H1 (cell line): ENCODE measurements at regions not wholly inside any gene's neighbourhood (a gene's known extent, or its start where the extent isn't known, plus 50 kb on each side); places are given as distances from the start of the nearest gene placed in this dataset.
A peak's percentile ranks its signal among the peaks of the same experiment; 100 is the strongest.

ENCODE experiments used
- EGR1 ChIP-seq: IDR thresholded peaks from 2 replicates; pipeline ENCODE4 v1.6.1; 2011; ENCODE audit warnings: low read depth, low read length, borderline replicate concordance
- RAD21 ChIP-seq, 2 experiments: IDR thresholded peaks in 1 of 2; conservative IDR thresholded peaks in 1 of 2; 2 replicates each; pipeline ENCODE4 v1.6.1; 2011; ENCODE audit warnings: low read depth in 2 of 2, low read length in 2 of 2, improper control_type of control experiment in 1 of 2, inconsistent platforms in 1 of 2, mild to moderate bottlenecking in 1 of 2, moderate library complexity in 1 of 2

- TF ChIP-seq RAD21 (IDR thresholded peaks at IDR 0.05 in 1 of 2, conservative IDR thresholded peaks at IDR 0.05 in 1 of 2; ENCODE audit: low read depth in 2 of 2, low read length in 2 of 2) (peak in 1 of 2 experiments; percentile 20; a peak in 2 of 4 replicates), EGR1 (no peak)
- TF ChIP-seq, all 59 proteins: peak for 4
Measured at GRCh38 chr14:65281991-65282895, 130.3 kb upstream of the FUT8 start (continued).
